Fibroblast of lung (primary cell): ENCODE measurements at regions not wholly inside any gene's neighbourhood (a gene's known extent, or its start where the extent isn't known, plus 50 kb on each side); places are given as distances from the start of the nearest gene placed in this dataset.

Source experiments
- EZH2 ChIP-seq: IDR thresholded peaks from 2 replicates; pipeline ENCODE4 v1.5.1; 2012; ENCODE audit warnings: low read length, control low read depth, mild to moderate bottlenecking; ENCODE audit errors: missing control alignments
- TF ChIP-seq, protein P1 (sequence below), 2 donors: IDR thresholded peaks in 1 of 2; conservative IDR thresholded peaks in 1 of 2; 1 replicate in 1 of 2; 2 replicates in 1 of 2; pipeline ENCODE4 v1.5.1; 2011 to 2012; ENCODE audit warnings: low read length in 2 of 2, control low read depth in 1 of 2, inconsistent platforms in 1 of 2, low read depth in 1 of 2, mild to moderate bottlenecking in 1 of 2

DNA sequence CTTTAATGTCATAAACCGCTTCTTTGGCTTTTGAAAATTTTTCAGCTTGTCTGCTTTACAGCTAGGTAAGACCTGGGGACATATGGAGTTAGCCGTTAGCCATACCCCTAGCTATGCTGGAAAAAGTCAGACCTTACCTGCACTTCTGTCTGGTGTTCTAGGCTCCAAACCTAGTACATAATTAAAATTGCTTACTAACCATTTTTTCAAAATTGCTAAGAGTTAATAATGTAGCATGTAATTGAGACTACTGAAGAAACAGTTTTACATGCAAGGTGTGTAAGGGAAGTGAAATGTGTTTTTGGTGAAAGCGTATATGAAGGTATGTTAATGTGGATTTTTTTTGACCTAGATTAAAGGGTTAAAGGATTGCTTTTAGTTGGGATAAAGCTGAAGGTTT, 336.9 kb downstream of the RNF144B start:
- TF ChIP-seq, protein P1, sequence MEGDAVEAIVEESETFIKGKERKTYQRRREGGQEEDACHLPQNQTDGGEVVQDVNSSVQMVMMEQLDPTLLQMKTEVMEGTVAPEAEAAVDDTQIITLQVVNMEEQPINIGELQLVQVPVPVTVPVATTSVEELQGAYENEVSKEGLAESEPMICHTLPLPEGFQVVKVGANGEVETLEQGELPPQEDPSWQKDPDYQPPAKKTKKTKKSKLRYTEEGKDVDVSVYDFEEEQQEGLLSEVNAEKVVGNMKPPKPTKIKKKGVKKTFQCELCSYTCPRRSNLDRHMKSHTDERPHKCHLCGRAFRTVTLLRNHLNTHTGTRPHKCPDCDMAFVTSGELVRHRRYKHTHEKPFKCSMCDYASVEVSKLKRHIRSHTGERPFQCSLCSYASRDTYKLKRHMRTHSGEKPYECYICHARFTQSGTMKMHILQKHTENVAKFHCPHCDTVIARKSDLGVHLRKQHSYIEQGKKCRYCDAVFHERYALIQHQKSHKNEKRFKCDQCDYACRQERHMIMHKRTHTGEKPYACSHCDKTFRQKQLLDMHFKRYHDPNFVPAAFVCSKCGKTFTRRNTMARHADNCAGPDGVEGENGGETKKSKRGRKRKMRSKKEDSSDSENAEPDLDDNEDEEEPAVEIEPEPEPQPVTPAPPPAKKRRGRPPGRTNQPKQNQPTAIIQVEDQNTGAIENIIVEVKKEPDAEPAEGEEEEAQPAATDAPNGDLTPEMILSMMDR (conservative IDR thresholded peaks at IDR 0.05 in 1 of 2, IDR thresholded peaks at IDR 0.05 in 1 of 2; ENCODE audit: low read depth in 1 of 2, low read length in 2 of 2), result no peak
- TF ChIP-seq EZH2, result no peak
